GM11168 (cell line): ENCODE measurements at regions not wholly inside any gene's neighbourhood (a gene's known extent, or its start where the extent isn't known, plus 50 kb on each side); places are given as distances from the start of the nearest gene placed in this dataset.
"Not testable (repeated sequence)": the region's sequence is repeated elsewhere in the genome, so short reads cannot be mapped to it uniquely, and the experiment has no call there.

ENCODE experiments used
- in situ Hi-C: fragments of 300-500 bp; cut with MboI; formaldehyde crosslinking; loops from one replicate; pipeline ENCODE4 v1.12.0; 2022; ENCODE audit warnings: low sequenced_read_pairs; ENCODE audit not compliant: unreplicated experiment

- in situ Hi-C loops, result no loop called here
Measured at GRCh38 chr2:19114754-19115231, 243.6 kb downstream of the OSR1 start.

GRCh38 chr2:19114126-19114525, 244.3 kb downstream of the OSR1 start:
- in situ Hi-C loops, result no loop called here

- in situ Hi-C loops, result no loop called here
Measured at GRCh38 chr2:19111354-19111753, 247.1 kb downstream of the OSR1 start.

DNA sequence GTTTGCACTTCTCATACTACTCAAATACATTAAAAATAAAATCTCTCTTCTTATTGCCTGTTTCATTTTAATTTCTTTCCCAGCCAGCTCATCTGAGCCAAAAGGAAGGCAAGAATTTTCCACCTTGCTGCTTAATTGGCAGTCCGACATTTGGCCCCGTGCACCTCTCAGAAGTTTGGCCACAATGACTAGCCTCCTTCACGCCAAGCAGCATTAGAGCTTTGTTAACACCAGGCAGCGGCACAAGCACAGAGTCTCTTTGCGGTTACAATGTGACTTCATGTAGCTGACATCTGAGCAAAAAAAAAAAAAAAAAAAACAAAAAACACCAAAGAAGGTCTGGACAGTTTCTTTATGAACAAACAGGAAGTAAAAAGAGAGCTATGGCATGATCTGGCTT, 248.9 kb downstream of the OSR1 start:
- in situ Hi-C loops, result no loop called here

- in situ Hi-C loops, result no loop called here
Measured at GRCh38 chr2:19106376-19106775, 252.0 kb downstream of the OSR1 start.

- in situ Hi-C loops, result no loop called here
Measured at GRCh38 chr2:19104503-19104902, 253.9 kb downstream of the OSR1 start.

- in situ Hi-C loops, result no loop called here
Measured at GRCh38 chr2:19102696-19103423, 255.6 kb downstream of the OSR1 start.

- in situ Hi-C loops, result no loop called here
Measured at GRCh38 chr2:19101968-19102367, 256.5 kb downstream of the OSR1 start.

DNA sequence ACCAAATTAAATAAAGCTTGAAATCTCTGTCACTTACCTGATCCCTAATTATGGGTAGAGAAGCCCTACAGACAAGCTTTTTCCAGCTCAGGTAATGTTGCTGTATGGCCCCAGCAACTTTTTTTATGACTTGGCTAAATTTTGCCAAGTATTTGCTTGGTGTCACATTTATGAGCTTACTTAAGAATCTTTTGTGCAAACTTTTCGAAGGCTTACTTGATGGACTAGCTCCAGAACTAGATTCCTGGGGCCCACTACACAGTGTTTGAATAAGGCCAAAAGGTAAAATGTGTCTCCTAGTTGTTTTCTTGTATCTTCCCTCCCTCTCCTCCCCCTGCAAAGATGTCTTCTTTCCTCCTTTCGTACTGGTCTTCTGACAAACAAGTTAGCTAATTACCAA, 257.9 kb downstream of the OSR1 start:
- in situ Hi-C loops, result no loop called here

DNA sequence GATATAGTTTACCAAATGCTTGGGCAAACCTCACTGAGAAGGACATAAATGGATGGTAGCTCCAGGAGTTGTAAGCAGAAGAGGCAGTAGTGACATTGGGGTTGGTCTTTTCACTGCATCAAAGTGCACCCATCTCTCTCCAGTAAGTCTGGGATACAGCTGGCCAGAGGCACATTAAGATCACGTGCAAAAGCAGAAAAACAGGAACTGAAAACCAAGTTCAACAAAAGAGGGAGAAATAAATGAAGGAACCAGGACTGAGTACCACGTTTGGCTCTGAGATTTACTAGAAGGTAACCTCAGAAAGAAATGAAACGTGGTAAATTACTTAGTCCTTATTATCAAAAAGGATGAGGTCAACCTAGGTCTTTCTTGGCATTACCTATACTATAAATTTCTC, 259.2 kb downstream of the OSR1 start:
- in situ Hi-C loops, result no loop called here

- in situ Hi-C loops, result no loop called here
Measured at GRCh38 chr2:19098467-19099160, 259.8 kb downstream of the OSR1 start.

DNA sequence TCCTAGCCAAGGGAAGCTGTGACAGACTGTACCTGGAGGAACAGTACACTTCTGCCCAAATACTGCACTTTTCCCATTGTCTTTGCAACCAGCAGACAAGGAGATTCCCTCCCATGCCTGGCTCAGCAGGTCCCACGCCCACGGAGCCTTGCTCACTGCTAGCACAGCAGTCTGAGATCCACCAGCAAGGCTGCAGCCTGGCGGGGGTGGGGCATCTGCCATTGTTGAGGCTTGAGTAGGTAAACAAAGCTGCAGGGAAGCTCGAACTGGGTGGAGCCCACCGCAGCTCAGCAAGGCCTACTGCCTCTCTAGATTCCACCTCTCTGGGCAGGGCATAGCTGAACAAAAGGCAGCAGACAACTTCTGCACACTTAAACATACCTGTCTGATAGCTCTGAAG, 268.9 kb downstream of the OSR1 start:
- in situ Hi-C loops, result not testable (repeated sequence)

DNA sequence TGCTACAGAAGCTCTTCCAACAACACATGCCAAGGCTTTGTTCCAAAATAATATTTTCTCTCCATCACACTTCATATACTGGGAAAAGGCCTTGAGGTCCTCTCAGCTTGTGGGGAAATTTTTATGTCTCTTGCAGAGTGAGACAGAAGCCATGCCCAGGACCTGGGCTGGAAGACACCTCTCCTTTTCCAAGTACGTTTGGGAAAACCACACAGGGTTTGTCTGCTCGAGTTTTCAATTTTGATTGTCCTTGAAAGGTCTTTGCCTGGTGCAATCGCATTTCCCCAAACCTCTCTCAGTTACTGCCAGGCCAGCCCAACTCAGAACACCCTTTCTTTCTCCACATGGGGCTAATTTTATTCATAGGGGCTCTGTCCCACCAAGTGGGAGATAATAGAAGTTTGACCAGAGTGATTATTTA, 272.2 kb downstream of the OSR1 start:
- in situ Hi-C loops, result no loop called here

DNA sequence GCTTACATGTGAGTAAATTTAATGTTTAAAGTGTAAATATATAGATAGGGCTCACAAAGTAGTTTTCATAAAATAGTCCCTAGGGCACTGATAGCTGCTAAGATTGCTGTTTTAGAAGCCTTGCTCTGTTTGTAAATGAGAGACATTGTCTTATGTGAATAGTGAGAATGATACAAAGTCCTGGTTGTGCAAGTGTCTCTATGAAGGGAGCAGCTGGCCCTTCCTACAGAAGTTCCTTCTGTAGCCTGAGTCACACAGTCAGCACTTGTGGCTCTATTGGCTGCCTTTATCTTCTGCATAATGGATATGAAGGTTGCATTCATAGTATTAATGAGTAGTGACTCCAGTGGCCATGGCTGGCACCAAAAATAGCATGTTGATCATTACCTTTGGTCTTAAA, 279.7 kb downstream of the OSR1 start:
- in situ Hi-C loops, result no loop called here

DNA sequence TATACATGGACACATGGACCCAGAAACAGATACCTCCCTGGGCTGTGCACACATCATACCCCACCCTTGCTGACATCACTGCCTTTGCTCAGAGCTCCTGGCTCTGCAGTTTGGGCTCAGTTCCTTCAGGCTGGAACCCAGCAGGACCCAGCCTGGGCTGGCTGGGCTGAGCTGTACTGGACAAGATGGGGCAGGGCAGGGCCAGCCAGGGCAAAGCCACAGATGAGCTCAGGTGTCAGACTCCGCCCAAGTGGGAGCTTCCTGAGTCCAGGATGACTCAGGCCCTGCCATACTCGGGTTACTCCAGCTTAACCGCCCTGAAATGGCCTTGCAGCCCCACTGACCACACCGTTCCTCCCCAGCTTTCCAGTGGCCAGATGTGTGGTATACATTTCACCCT, 284.9 kb downstream of the OSR1 start:
- in situ Hi-C loops, result no loop called here

- in situ Hi-C loops, result no loop called here
Measured at GRCh38 chr2:19072161-19072560, 286.3 kb downstream of the OSR1 start.

DNA sequence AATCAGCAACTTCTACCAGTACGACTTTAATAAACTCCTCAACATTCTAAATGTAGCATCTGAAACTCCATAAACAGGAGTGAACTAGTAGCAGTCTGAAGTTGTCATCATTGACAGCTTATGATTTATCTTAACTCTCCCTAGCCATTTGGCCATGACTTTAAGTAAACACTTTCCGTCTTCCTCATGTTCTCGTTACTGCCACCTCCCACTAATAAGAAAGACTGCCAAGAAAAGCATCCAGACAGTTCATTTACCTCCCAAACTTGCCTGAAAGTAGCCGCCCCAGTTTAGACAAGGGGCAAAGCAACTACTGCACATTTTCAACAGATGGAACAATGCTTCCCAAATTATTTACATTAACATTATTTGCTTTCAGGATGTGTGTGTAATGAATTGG, 287.5 kb downstream of the OSR1 start:
- in situ Hi-C loops, result no loop called here

GRCh38 chr2:19068206-19068605, 290.2 kb downstream of the OSR1 start:
- in situ Hi-C loops, result no loop called here

DNA sequence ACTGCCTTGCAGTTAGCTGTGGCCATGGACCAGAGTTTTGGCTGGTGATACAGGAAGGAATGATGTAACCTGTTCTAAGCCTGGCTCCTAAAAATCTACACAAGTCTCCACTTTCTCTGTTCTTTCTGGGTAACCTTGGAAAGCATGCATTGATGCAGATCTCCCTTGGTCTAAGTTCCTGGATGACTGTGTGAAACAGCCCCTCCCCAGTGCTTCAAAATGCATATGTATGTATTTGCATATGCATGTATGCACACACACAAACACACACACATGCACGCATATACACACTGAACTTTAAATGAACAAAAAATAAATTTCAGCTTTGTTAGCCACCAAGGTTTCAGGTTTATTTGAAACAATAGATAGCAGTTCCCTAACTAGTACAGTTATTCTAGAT, 296.1 kb downstream of the OSR1 start:
- in situ Hi-C loops, result no loop called here

- in situ Hi-C loops, result no loop called here
Measured at GRCh38 chr2:19059076-19059475, 299.3 kb downstream of the OSR1 start.

GRCh38 chr2:19051203-19051831, 307.1 kb downstream of the OSR1 start:
- in situ Hi-C loops, result no loop called here
